ENCODE measurements at regions not wholly inside any gene's neighbourhood (a gene's known extent, or its start where the extent isn't known, plus 50 kb on each side); places are given as distances from the start of the nearest gene placed in this dataset.

DNA sequence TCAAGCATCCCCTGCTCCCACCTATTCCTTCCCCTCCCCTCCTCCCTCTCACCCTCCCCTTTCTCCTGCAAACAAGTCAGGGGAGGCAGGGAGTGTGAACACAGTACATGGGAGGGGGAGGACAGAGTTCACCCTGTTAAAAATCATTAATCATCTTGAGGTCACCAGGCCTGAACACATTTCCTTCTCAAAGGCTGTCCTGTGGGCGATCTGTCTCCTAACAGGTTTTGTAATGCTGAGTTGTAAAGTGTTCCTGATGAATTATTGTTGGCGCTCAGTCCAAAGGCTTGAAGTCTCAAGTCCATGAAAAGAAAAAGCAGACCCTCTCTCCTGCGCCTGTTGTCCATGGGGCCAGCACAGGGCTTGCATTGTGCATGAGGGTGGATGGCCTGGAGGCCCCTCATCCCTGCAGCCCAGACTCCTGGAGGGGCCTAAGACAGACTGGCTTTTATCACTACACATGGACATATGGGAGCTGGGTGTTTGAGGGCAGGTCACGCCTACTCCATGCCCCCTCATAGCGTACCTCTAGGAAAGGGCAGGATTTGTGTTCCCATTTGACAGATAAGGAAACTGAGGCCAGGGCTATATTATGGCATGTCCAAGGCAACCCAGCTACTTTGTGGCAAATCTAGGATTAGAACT, 189.1 kb downstream of the RAB28 start:
- no peaks in the 10 kb centered on the region for H3K27me3 ChIP-seq (ENCODE audit: insufficient read depth, low read length)
- H3K9me3 ChIP-seq (ENCODE audit: control insufficient read depth in 1 of 2, insufficient read depth in 1 of 2, low read depth in 1 of 2, low read length in 2 of 2), result no peaks in the 10 kb centered on the region; a peak in 1 of 4 replicates
- no peak overlapping the region for H2AFZ ChIP-seq (ENCODE audit: low read depth, low read length, poor library complexity, severe bottlenecking)
- ChIA-PET POLR2A (no interaction called here), RAD21 (ENCODE audit: low non-redundant PET in 1 of 2, low total read pairs in 2 of 2, uncharacterized antibody in 2 of 2, unreplicated experiment in 2 of 2) (no interaction called here), CTCF (no interaction called here)
- intact Hi-C loops (cut with micrococcal nuclease), result no loop called here
- H4K20me1 ChIP-seq (ENCODE audit: insufficient read depth), result no peaks in the 10 kb centered on the region
- H3K4me3 ChIP-seq (replicated peaks in 1 of 2; ENCODE audit: low read depth in 1 of 2, low read length in 2 of 2), result no peak overlapping the region
- no peak for ATAC-seq
- BruUV-seq (replicated peaks), result no TSS peak
- no peaks in the 10 kb centered on the region for H3K79me2 ChIP-seq (ENCODE audit: insufficient read depth, low read length)
- no peaks in the 10 kb centered on the region for H3K4me1 ChIP-seq (ENCODE audit: control insufficient read depth in 1 of 2, insufficient read depth in 2 of 2, low read length in 2 of 2)
- no peak overlapping the region for H3K27ac ChIP-seq (ENCODE audit: low read depth, low read length)
- no peaks in the 10 kb centered on the region for H3K36me3 ChIP-seq (ENCODE audit: control insufficient read depth in 1 of 2, insufficient read depth in 2 of 2, low read length in 2 of 2)
- DNase-seq (ENCODE audit: low read depth, low spot score), result no peak
- H3K9ac ChIP-seq (ENCODE audit: low read length), result no peak overlapping the region
- no peak for TF ChIP-seq EZH2 (IDR thresholded peaks at IDR 0.05)
- no peak for TF ChIP-seq ZNF274 (IDR thresholded peaks at IDR 0.05; ENCODE audit: low read depth, low read length)
- TF ChIP-seq, protein P1, sequence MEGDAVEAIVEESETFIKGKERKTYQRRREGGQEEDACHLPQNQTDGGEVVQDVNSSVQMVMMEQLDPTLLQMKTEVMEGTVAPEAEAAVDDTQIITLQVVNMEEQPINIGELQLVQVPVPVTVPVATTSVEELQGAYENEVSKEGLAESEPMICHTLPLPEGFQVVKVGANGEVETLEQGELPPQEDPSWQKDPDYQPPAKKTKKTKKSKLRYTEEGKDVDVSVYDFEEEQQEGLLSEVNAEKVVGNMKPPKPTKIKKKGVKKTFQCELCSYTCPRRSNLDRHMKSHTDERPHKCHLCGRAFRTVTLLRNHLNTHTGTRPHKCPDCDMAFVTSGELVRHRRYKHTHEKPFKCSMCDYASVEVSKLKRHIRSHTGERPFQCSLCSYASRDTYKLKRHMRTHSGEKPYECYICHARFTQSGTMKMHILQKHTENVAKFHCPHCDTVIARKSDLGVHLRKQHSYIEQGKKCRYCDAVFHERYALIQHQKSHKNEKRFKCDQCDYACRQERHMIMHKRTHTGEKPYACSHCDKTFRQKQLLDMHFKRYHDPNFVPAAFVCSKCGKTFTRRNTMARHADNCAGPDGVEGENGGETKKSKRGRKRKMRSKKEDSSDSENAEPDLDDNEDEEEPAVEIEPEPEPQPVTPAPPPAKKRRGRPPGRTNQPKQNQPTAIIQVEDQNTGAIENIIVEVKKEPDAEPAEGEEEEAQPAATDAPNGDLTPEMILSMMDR (IDR thresholded peaks at IDR 0.05 in 2 of 3, conservative IDR thresholded peaks at IDR 0.05 in 1 of 3; ENCODE audit: borderline replicate concordance in 1 of 3, insufficient read depth in 1 of 3, low read depth in 2 of 3, low read length in 2 of 3), result no peak
- TF ChIP-seq, protein P2, sequence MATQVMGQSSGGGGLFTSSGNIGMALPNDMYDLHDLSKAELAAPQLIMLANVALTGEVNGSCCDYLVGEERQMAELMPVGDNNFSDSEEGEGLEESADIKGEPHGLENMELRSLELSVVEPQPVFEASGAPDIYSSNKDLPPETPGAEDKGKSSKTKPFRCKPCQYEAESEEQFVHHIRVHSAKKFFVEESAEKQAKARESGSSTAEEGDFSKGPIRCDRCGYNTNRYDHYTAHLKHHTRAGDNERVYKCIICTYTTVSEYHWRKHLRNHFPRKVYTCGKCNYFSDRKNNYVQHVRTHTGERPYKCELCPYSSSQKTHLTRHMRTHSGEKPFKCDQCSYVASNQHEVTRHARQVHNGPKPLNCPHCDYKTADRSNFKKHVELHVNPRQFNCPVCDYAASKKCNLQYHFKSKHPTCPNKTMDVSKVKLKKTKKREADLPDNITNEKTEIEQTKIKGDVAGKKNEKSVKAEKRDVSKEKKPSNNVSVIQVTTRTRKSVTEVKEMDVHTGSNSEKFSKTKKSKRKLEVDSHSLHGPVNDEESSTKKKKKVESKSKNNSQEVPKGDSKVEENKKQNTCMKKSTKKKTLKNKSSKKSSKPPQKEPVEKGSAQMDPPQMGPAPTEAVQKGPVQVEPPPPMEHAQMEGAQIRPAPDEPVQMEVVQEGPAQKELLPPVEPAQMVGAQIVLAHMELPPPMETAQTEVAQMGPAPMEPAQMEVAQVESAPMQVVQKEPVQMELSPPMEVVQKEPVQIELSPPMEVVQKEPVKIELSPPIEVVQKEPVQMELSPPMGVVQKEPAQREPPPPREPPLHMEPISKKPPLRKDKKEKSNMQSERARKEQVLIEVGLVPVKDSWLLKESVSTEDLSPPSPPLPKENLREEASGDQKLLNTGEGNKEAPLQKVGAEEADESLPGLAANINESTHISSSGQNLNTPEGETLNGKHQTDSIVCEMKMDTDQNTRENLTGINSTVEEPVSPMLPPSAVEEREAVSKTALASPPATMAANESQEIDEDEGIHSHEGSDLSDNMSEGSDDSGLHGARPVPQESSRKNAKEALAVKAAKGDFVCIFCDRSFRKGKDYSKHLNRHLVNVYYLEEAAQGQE (IDR thresholded peaks at IDR 0.05; ENCODE audit: low read depth), result no peak
- no peak for TF ChIP-seq CBX3 (IDR thresholded peaks at IDR 0.05; ENCODE audit: low read depth)
- no peak overlapping the region for H3K4me2 ChIP-seq (ENCODE audit: low read length)
- no peaks in the 10 kb centered on the region for H3K9me2 ChIP-seq (ENCODE audit: insufficient read depth)
